T-helper 2 cell treated with Interferon-gamma antibody and Interleukin-4, amounts not matched to agents 100 ng/mL and 5 ng/mL, for 36 hours (primary cell): ENCODE measurements at regions not wholly inside any gene's neighbourhood (a gene's known extent, or its start where the extent isn't known, plus 50 kb on each side); places are given as distances from the start of the nearest gene placed in this dataset.
"Not testable (repeated sequence)": the region's sequence is repeated elsewhere in the genome, so short reads cannot be mapped to it uniquely, and the experiment has no call there.

ENCODE experiments used
- intact Hi-C: fragments of 100-400 bp; cut with micrococcal nuclease; formaldehyde crosslinking; loops from one replicate; pipeline ENCODE4 v1.15.1; 2023

DNA sequence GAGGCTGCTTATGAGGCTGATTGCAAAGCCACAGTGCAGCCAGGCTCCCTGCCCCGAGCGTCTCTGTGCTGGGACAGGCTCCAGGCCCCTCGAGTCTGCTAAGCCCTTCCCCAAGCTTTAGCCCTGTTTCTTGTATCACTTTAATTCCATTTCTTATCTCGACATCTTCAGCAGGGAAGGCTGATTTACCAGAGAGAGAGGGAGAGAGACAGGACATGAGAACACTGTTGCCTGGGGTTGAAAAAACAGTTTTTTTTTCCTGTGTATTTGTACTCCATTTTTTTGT is 386.5 kb downstream of the SMOC2 start:
- intact Hi-C loops = no loop called here

DNA sequence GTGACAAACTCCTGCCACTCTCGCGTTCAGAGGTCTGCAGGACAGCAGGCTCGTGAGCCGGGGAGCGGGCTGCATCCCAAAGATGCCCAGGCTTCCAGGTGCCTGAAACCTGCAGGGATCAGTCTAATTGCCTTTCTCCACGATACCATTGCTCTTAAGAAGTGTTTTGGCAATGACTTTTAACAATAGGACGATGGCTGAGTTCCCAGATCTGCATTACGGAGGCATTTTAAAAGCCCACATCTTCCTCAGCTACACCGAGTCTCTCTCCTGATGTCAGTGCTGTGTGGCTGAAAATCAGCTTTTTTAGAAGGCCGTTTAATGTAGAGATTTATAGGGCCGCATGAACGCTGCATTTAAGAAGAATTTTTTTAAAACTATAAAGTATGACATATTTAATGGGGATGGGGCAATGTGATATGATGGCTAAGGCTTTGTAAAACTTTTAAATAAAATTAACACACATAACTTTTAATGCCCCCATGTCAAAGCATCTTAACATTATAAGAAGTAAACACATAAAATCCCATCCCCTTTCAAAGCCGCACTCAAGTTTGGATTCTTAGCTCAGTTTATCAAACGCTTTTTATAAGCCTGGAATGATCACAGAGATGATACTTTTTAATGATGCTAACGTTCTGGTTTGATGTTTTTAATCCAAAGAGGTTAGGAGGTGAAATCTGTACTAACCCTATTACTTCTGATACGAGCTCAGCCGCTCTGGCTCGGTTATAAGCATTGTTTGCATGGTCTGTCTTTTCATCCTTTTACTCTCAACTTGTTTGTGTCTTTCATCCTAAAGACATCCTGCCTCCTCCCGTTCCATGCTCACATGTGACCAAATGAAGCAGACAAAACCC is 386.0 kb downstream of the SMOC2 start:
- intact Hi-C loops = no loop called here

DNA sequence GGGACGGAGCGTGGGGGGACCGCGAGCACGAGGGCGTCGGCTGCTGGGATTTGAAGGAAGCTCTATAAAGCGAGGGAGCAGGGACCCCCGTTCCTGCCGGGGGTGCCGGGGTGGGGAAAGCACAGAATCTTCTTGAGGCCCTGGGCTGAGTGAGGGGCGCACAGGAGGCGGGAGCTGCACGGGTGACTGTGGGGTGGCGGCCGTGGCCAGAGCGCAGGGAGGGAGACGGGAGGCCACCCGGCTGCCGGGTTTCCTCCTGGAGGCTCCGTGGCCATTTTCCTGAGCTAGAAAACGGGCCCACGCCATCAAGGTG is 385.1 kb downstream of the SMOC2 start:
- intact Hi-C loops = no loop called here

DNA sequence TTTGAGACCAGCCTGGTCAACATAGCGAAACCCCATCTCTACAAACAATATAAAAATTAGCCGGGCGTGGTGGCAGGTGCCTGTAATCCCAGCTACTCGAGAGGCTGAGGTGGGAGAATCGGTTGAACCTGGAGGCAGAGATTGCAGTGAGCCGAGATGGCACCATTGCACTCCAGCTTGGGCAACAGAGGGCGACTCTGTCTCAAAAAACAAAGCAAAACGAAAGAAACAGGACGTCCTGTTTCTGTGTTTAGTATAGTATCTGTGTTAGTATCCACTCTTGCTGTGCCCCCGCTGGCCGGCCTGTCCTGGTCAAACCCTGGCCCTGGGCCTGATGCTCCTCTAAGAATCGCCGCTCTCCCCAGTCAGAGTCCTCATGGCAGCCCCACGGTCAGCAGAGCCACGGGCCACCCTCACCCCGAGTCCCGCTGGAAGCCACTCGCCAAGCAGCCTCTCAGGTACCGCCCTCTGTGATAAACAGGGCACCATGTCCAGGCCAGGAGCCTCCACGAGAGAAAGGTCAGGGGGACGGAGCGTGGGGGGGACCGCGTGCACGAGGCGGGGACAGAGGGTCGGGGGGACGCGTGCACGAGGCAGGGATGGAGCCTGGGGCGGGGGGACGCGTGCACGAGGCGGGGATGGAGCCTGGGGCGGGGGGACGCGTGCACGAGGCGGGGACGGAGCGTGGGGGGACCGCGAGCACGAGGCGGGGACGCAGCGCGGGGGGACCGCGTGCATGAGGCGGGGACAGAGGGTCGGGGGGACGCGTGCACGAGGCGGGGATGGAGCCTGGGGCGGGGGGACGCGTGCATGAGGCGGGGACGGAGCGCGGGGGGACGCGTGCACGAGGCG is 384.5 kb downstream of the SMOC2 start:
- intact Hi-C loops = no loop called here

DNA sequence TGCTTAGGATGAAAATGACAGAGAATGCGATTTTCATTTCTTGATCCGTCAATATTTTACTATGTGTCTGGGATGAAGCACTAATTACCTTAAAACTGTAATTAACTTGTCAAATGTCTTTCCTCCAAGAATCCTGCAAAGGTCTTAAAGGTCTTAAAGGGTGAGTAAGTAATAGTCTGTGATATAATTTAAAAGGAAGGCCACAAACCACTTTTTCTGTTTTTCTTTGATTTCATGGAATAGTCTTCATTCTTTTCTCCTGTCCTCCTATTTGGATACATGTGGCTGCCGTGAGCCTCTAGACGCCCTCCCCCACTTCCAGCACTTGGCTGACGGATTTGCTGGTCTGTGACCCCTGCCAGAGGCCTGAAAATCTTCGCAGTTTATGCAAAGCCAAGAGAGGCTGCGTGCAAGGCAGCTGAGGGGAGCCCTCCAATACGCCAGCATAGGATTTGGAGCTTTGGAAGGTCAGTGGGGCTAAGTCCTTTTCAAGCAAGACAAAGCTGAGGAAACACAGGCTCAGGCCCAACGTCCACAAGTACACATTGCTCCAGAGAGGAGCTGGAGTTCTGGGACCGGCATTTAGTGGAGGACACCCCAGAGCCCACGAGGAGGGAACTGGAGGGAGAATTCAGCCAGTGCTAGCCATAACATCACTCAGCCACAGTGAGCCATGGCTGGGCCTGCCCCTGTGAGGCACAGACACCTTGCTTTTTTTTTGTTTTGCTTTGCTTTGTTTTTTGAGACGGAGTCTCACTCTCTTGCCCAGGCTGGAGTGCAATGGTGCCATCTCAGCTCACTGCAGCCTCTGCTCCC is 382.6 kb downstream of the SMOC2 start:
- intact Hi-C loops = no loop called here

DNA sequence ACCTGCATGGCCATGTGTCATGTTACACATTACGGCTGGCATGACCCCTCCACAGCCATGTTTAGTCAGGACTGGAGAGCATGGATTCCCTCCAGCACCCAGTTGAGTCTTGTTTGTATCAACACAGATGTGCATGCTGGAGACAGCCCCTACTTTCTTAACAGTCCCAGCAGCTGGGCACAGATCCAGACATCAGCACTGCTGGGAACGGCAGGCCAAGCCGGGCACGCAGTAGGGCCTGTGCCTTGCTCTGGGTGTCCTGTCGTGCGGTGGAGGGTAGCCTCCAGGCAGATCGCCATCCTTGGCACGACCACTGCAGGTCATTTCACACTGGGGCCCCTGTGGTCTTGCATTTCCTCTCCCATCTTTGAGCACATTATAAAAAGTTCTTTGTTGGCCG is 381.4 kb downstream of the SMOC2 start:
- intact Hi-C loops = no loop called here

DNA sequence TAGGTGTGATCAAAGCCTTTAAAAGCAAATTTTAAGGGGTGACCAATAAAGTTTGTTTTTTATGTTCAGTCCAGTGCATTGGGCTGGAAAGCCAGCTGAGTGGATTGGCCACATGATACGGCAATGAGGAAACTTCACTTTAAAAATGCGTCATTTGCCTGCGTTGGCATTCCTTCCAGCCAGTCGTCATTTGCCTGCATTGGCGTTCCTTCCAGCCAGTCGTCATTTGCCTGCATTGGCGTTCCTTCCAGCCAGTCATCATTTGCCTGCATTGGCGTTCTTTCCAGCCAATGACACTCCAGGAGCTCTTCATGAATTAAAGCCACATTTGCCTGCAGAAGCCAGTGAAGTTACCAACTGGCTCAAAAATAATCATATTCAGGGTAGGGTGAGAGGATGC is 378.6 kb downstream of the SMOC2 start:
- intact Hi-C loops = no loop called here

DNA sequence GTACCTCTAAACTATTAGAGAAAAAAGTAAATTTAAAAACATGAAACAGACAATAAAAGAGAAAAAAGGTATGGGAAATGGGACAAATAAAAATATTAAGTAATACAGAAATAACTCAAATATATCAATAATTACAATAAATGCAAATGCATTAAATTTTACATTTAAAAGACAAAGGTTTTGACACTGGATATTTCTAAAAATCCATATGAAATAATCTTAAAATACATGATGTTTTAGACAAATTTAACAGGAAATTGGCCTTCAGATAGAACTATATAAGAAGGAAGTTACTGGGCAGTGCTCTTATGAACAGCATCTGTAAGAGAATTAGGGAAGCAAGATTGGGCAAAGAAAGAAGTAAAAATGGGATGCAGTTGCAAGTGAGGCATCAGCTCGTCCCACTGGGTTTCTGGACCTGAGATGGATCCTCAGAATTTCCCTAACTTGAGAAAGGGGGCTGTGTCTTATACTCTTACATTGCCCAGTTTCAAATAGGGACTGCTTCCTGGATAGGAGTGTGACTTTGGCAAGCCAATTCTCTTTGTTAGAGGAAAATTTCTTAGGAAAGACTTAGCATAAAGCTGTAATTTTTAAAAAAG is 376.7 kb downstream of the SMOC2 start:
- intact Hi-C loops = no loop called here

DNA sequence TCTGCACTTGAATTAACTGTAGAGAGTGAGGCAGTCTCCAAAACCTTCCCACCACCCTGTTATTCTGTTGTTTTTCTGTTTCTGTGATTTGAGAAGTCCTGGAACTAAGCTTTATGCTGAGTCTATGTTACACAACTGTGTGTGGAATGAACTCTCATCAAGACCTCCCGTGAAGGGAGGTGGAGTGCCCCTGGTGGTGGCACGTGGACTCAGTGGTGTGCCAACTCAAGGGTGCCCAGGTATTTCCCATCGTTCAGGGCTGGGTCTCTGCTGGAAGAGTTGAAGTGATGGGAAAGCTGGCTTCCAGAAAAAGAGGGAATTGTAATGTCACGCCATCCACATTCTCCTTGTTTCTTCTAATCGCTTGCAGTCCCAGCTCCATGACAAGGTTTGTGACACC is 374.2 kb downstream of the SMOC2 start:
- intact Hi-C loops = no loop called here

DNA sequence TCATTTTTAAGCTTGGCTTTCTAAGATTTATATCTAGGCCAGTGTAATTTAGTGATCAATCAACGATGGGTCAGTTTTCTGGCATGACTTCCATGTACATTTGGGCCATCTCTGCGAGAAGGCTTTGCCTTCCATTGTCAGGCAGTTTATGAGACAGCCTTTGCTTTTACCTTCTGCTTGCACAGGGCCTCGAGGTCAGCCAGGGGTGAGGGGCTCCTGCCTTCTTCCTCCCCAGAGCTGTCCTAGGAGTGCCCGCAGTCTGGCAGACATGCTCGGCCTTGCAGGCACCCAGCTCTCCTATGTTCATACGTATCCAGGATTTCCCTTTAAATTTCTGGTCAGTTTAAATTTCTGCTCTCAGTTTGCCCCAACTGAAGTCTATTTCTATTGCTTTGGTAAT is 367.2 kb downstream of the SMOC2 start:
- intact Hi-C loops = no loop called here

DNA sequence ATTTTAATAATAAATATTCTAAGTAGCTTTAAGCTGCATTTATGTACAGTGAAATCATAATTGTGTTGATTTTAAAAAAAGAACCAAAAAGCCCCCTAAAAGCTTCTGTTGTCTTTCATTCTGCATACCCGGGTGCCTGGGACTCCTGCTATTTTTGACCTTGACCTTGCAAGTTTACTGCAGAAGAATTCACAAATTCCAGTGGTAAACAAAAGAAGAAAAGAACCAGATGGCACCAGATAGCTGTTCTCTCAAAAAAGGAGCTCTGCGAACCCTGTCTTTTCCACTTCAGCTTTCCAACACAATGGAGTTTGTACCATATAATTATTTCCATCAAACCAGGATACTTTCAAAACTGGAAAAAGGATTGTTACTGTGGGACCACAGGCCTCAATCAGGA is 363.3 kb downstream of the SMOC2 start:
- intact Hi-C loops = no loop called here

DNA sequence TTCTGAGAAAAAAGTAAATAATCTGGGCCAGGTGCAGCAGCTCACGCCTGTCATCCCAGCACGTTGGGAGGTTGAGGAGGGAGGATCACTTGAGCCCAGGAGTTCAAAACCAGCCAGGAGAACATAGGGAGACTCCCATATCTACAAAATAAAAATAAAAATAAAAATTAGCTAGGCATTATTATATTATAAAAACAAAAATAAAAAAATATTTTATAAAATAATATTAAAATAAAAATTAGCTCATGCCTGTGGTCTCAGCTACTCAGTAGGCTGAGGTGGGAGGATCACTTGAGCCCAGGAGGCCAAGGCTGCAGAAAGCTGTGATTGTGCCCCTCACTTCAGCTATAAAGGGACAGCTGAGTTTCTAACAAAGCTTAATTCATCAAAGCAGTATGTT is 362.9 kb downstream of the SMOC2 start:
- intact Hi-C loops = no loop called here

DNA sequence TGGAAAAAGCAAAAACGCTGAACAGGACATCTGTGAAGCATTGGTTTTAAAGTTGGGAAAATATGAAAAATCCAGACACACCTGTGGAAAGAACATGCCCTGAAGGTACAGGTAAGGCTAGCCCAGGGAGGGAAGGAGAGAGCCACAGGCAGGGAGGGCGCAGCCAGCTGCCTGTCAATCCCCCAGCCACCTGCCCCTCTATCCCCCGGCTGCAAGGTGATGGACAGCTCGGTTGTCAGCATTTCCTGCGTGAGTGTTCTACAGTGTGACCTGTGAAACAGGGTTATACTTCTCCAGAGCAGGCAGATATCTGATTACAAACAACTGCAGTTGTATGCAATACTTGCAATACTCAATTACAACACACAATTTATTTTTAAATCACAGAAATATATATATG is 358.1 kb downstream of the SMOC2 start:
- intact Hi-C loops = no loop called here

DNA sequence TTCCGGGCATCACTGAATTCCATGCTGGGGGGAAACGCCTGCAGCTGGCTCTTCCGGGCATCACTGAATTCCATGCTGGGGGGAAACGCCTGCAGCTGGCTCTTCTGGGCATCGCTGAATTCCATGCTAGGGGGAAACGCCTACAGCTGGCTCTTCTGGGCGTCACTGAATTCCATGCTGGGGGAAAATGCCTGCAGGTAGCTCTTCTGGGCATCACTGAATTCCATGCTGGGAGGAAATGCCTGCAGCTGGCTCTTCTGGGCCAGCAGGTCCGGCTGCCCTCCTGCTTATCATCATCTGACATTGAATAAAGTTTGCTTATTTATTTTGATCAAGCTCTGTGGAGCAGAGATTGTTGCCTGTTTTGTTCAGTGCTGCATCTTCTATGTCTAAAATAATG is 355.1 kb downstream of the SMOC2 start:
- intact Hi-C loops = no loop called here

DNA sequence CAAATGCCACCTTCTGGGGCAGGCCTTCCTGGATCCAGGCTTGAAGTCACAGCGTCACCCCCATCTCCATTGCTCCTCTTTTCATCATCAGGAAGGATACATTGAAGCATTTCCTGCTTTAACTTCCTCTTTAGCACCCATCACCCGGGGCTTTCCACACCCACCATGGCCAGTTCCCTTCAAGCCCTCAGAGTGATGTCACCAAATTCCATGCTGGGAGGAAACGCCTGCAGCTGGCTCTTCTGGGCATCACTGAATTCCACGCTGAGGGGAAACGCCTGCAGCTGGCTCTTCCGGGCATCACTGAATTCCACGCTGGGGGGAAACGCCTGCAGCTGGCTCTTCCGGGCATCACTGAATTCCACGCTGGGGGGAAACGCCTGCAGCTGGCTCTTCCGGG is 354.6 kb downstream of the SMOC2 start:
- intact Hi-C loops = not testable (repeated sequence)

DNA sequence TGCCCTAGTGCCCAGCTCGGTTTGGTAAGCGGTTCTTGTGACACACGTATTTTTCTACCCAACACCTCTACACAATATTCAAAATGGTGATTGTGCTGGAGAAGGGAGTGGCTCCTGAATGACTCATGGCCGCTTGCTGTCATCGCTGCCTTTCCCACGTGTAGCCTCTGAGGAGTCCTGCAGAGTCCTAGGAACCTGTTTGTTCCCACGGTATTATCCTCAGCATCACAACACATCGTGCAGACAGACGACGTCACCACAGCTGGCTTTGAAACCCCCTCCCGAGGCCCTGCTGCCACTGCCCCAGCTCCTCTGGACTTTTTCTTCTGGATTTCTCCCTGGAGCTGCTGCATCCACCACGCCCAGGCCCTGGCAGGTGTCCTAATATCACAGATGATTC is 353.5 kb downstream of the SMOC2 start:
- intact Hi-C loops = no loop called here

DNA sequence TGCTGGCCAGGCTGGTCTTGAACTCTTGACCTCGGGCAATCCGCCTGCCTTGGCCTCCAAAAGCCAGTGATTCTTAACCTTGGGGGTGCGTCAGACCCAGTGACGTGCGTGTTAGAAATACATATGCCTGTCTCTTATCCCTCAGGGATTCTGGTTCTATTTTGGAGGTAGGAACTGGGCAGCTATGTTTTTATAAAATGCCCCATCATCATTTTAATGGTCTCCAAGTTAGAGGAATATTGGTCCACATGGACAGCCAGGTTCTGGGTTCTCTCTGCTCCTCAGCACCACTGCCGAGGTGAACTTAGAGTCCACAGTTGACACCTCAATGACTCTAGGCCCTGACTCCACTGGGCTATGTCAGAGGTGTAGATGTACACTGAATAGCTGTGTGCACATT is 352.7 kb downstream of the SMOC2 start:
- intact Hi-C loops = no loop called here

DNA sequence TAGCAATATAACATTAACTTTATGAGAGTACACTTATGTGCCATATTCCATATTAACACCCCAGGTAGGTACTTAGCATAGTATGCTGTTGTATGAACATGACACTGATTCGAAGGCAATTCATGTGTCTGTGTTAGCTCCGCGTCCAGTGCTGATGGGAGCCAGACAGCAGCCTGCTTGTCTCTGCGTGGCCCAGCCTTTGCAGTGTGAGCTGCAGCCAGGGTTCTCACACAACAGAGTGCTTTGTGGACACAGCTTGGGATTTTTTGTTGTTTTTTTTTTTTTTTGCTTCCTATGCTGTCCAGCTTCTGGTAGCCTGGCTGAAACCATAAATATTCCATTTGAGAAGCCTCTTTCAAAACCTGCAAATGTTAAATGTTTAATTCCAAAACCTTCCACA is 350.9 kb downstream of the SMOC2 start:
- intact Hi-C loops = no loop called here

DNA sequence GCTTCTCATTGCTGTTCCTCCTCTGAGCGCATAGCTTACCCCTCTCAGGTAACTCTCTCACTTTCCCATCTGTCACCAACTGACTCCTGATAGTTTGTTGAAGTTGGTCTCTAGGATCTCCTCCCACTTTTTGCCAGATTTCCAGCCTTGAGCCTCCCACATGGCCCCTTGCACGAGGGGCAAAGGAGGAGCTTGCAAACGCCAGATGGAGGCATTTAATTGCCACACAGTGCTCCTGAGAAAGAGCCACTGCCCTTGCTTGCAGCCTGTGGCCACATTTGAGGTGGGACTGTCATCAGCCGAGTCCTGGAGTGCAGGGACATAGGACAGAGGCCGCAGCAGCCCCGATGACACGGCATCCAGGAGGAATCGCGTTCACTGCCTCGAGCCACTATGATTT is 348.7 kb downstream of the SMOC2 start:
- intact Hi-C loops = no loop called here

DNA sequence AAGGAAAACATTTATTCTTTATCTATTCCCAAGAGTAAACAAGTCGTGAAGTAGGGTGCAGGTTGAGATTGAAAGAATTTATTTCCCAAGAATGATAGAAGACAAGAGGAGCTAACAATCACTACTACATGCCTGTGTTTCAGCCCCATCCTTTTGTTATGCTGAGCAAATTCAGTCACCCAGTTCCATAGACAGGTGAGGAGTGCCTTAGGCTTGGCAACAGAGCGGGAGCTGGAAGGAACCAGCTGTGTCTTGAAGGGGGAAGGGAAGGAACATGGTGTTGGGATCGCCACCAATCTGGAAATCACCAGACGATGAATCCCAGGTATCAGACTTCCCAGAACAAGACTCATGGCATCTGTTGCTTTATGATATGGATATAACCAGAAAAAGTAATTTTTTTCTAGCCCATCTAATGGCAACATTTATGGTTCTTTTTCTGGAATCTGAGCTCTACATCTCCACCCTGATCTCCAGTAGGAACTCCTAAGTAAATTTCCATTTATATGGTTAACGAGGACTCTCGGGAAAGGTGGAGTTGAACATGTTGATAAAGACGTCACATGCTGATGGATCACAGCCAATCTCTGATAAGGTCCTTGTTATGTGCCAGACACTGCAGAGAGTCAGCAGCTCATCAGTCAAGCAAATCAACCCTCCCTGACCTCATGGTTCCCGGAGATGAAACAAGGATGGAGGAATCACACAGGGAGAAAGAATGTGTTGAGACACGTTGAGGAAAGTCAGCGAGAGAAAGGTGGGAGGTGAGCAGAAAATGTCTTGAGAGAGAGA is 344.9 kb downstream of the SMOC2 start:
- intact Hi-C loops = no loop called here

DNA sequence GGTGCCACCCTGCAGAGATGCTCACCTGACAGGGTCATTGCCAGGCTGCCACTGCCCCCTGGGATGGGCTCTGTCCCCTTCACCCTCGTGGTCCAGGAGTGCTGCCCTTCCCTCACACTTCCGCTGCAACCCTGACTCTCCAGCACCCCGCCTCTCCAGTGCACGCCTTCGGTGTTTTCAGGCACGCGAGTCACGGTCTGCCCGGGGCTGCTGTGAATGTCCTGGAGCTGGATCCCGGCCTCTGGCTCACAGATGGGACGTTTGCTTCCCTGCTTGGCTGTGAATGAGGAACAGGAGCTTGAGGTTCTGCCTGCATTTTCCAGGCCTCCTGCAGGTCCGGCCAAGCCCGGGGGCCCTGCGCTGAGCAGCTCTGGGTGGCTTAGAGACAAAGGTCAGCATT is 343.4 kb downstream of the SMOC2 start:
- intact Hi-C loops = no loop called here
